Kidney capillary endothelial cell (primary cell): ENCODE measurements at regions not wholly inside any gene's neighbourhood (a gene's known extent, or its start where the extent isn't known, plus 50 kb on each side); places are given as distances from the start of the nearest gene placed in this dataset.

ENCODE experiments used
- DNase-seq: peaks from one replicate; pipeline ENCODE4 v3.0.0-alpha.2; 2018; ENCODE audit warnings: low spot score

DNA sequence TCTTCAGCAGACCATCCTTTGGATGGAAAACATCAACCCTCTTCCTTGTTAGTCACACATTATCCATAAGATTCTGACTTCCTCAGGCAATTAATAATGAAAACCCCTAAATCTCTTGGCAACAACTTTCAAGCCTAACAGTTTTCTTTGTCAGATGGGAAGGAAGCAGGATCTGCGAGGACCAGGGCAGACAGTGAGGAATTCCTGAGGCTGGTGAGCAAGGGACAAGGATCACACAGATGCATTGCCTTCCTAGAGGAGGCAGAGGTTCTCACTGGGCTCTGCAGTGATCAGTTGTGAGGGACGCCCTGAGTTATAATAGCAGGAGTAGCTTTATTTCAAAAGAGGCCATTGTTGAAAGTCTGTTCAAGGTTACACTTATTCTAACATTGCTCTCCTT is 195.4 kb downstream of the SLIT2 start:
- DNase-seq, result no peak

DNA sequence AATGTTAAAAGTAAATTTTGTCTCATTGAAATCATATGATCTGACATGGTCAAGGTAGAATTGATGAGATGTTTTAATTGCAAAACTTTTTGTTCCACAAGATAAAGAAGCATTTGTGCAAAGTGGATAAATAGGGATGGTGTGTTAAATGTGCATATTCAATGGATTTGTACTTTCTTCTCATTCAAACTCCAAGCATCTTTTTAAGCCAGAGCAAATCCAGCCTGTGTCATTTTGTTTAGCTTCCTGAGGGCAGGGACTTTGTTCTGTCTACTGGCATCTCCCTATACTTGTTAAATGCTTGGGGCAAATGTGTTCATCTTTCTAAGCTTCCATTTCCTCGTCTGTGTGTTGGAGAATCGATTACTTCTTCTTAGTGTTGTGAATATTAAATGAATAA is 200.3 kb downstream of the SLIT2 start:
- no peak for DNase-seq

DNA sequence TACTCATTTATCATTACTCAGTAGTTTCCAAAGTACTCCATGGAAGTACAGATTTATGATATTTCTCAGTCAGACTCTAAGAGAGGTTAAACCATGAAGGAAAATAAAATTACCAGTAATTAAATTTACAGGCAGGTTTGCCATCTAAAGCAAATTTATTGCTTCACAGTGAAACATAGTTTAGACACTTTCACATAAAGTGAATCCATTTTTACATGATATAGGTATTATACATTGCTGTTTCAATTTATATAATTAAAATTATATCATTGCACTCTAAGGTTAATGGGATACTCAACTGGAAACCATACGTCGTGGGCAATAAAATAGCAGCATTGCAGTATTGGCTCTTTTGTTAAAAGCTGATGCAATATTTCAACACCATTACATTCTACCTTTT is 202.8 kb downstream of the SLIT2 start:
- no peak for DNase-seq

DNA sequence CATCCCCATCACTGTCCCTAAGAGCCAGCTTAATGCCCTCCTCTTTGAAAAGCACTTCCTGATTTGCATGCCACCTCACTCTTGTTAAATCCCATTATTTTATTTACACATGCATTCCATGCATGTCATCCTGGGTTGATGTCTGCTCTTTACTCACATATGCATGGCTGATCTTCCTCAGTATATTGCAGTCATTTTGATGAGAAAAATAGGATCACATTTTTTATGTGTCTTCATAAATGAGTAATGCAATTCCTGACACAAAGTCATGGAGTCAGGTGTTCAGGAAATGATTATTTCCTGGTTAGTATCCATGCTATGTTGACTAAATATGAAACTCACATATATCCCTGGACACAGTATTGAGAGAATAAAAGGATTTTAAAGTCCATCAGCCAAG is 204.7 kb downstream of the SLIT2 start:
- DNase-seq, result peak; percentile 82

DNA sequence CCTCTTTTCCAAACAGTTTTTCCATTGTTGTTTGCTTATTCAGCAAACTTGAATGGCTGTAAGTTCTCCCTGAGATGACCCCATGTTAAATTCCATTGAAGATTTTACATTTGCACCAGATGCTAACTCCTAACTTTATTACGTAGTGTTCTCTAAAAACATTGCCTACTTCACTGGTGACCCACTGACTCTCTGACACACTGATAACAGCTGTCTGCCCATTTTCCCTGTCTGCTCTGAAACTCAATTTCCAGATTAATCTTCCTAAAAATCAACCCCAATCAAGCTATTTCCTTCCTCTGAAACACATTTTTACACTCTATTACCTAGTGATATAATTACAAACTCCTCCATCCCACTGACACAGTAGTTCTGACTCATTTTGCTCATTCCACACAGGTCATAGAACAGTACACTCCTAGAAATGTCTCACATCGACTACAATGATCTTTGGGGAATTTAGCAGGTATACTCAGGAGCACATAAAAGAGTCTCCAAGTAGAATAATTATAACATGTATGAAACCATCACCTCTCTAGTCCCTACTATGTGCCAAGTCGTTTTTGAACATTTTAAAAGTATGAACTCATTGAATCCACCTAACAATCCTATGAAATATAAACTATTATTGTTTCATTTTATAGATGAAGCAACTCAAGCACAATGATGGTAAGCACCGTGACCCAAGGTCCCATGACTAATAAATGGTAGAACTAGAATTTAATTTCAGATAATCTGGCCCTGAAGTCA is 210.9 kb downstream of the SLIT2 start:
- DNase-seq, result no peak

DNA sequence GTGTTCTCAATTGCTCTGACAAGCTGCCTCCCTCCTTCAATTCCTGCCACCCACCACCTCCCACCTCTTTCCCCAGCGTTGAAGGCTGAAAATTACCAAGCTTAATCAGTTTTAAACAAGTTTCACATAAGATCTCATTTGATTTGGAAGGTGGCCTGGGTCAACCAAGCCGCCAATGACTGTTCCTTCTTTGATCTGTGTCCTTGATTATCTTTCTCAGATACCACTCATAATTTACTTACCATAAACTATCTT is 211.4 kb downstream of the SLIT2 start:
- no peak for DNase-seq

DNA sequence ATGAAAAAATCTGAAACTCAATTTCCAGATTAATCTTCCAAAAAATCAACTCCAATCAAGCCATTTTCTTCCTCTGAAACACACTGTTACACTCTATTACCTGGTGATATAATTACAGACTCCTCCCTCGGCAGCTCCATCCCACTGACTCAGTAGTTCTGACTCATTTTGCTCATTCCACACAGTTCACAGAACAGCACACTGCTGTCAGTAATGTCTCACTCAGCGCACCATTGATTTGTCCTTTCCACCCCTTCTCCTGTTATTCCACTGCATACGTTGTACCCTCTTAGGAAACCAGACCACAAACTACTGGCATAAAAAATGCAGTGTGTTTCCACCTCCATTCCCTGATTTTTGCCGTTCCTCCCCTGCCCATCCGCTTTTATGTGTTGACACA is 212.7 kb downstream of the SLIT2 start:
- DNase-seq, result peak; percentile 10

DNA sequence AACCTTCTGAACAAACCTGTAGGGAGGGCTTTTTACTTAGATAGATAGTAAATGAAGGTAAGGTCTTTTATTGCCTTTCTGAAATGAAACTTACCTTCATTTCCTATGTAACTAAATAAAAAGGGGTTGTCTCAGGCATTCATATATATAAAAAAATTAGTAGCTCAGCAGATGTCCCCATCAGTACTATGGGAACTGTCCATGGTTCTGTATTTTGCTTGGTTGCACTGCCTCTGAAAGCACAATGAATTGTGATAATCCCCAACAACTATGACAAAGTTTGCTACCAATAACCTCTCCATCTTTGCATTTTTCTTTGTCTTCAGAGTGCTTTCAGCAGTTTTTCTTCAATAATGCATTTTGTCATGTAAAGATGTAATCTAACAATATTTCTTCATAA is 222.4 kb downstream of the SLIT2 start:
- DNase-seq, result peak; percentile 28

DNA sequence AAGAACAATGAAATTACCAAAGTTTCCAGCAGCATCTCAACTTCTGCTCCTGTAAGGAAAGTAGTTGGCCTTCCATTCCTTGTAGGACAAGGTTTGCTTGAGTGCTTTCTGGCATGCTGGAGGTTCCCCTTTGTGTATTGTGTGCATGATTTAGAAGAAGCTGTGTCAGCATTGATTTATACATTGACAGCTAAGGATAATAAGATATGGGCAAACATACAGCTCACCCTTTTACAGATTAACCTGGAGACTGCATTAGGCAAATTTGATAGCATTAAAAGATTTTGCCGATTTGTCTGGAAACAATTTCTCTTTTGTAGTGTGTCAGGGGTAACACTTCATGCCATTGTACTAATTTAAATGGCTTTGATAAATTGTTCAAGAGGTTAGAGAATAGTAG is 221.8 kb upstream of the PACRGL start:
- no peak for DNase-seq

DNA sequence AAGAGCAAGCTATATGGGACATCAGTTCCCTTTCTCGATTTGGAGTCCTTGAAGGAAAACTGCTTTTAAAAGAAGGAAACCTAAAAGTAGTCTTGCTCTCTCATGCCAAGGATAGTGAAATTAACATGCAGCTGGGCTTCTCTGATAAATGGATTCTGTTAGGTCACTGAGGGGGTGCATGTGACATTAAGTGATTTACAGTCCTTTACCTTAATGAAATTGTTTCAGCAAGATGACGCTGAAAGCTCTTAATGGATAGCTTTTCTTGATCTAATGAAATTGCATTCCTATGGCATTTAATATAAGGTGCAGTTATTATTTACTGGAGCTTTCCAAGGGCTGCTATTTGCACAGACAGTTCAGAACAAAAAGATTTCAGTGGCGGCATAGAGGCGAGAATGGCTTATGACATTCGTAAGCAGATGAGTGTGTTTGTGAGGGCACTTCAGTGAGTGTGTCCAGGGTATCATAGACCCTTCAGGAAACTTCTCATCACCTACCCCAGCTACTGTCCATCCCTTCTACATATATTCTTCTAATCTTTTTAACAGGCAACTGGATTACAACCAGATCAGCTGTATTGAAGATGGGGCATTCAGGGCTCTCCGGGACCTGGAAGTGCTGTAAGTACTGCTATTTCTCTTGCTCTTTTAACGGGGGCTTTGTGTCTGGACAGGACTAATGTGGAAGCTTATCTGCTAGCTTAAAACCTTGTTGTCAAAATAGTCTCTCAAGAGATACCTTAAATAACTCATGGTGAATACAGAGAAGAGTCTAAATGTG is 219.9 kb upstream of the PACRGL start:
- DNase-seq, result no peak

DNA sequence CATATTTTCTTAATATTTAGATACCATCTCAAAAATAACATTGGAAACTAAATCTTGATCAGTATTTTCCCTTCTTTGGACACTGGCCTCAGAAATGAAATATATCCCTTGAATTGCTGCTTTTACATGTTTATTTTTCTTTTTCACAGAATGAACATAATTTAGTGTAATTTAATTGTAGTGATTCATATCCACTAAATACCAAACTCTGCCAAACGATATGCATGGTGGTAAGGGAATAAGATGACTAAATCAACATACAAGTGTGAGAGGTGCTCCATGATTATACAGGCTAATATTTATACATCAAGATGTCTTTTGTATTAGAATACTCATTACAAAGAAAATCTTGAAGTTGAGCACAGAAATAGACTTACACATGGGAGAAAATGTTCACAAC is 216.8 kb upstream of the PACRGL start:
- no peak for DNase-seq

DNA sequence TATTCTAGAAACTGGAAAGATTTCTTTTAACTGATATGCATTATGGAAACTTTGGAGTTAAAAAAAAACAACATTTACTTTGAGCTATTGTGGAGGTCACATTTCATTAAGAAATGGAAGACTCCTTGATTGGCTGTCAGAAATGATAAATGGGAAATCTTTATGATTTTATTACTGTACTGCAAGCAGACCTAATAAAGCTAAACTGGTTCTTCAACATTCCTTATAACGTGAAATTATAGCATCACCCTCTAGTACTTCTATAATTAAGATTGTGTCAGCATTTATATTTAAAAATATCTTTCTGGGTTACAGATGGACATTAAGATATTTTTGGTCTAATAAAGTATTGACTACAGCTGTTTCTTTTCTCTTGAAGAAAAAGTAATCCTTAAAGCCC is 213.8 kb upstream of the PACRGL start:
- DNase-seq, result no peak

DNA sequence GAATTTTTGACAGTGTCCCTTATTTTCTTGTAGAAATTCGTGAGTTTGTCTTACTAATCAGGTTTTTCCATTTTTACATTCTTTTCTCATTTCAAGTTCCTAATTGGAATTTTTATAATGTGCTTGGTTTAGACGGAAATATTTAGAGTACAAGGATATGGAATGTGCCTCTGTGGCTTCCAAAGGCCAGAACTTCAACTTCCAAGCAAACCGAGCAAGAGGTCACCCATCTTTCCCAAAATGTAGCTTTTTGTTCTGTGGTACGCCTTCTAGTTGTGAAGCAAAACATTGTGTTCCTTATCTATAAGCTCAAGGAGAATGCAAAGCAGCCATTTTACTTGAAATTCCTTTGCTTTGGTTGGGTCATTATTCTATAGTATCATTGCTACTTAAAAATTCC is 212.8 kb upstream of the PACRGL start:
- DNase-seq, result no peak

DNA sequence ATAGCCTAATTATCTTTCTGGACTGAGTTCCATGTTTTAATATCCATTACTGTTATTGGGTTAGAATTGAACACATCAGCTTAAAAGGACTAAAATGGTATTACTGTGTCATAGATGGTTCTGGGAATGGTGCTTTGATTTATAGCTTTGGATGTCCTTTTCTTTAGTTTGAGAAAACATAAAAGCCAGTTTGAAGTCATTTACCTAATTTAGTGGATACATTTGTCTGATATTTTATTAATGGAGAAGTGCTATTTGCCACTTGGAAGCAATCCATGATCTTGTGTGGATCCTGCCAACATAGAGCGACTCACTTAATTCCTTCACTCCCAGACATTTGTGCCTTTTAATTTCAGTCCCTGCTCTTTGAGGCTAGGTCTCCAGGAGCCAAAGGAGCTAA is 212.4 kb upstream of the PACRGL start:
- no peak for DNase-seq

DNA sequence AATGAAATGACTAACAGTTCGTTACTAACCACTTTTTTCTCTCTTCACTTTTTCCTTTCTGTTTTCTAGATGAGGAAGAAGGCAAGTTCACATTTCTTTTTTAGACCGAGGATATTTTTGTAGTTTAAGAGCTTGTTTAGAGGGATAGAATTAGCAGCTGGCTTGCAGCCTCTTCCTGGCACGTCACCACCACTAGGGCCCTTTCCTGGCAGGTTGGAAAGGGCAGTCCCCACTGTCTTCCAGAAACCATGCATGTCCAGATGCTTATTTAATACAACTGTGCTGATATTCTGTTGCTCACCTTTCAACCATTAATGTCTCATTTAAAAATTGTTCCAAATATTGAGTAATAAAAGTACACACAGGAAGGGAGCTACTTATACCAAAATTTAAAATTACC is 209.5 kb upstream of the PACRGL start:
- no peak for DNase-seq

DNA sequence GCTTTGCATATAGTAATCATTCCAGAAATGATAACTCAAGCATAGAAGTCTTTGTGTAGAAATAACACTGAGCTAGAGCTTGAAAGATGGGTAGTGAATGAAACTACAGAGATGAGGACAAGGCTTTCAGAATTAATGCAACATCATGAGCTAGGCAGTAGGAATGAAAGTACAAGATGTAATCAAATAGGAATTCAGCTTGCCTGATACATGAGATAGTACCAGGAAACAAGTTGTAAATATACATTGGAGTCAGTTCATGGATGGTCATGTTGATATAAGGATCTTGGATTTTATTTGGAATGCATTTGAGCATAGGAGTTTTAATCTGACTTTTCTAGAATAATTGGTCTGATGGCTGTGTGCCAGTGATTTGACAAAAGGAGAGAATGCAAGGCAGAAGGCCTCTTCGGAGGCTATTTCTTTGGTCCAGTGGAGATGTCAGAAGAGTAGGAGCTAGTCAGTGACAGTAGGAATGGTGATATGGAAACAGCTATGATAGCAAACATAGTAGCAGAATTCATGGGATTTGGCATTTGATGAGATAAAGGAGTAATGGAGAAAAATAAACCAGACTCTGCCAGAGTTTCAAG is 206.4 kb upstream of the PACRGL start:
- no peak for DNase-seq

DNA sequence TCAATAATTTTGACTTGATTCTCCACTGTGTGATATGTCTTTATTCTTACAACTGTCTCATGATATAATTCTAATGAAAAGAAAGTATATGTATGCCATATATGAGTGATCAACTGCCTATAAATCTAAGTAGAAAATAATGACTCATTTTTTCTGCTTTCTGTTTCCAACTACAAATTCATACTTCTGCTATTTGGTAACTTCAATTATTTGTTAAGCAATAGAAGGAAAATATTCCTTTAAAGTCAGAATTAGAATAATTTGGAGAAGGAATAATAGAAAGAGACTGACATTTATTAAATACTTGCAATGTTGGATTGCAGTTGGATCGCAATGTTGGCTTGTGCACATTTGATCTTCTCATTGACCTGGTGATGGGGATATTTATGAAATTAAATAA is 204.2 kb upstream of the PACRGL start:
- no peak for DNase-seq

DNA sequence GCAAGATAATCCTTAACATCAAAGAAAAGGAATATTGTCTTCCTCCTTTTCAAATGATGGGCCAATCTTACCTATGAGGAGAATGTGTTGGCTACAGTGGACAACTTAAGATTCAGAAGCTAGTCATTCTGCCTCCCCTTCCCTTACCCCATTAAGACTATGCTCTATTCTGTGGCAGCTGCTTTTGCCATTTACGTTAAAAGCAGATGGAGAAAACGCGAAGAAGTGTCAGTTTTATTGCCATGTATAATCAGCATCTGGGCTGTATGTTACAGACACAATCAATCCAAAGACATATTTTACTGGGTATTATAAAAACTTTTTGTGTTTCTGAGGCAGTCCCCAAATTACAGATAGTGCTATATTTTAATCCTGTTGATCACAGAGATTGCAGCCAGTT is 196.1 kb upstream of the PACRGL start:
- DNase-seq, result no peak

DNA sequence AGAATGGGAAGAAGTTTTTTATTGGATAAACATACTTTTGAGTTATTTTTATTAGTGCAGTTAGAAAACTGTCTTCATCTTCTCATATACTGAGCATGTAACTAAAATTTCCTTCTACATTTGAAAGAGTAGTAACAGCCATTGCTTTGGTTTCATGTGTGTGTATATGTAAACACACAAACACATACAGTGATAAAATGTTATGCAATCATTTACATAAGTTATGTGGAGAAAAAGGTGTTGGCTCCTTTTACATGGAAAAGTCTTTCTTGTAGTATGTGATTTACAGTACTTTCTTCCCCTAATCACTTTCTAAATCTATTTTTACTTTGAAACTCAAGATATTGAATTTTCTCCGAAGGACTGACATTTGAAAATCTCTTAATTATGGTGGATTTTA is 194.3 kb upstream of the PACRGL start:
- no peak for DNase-seq

DNA sequence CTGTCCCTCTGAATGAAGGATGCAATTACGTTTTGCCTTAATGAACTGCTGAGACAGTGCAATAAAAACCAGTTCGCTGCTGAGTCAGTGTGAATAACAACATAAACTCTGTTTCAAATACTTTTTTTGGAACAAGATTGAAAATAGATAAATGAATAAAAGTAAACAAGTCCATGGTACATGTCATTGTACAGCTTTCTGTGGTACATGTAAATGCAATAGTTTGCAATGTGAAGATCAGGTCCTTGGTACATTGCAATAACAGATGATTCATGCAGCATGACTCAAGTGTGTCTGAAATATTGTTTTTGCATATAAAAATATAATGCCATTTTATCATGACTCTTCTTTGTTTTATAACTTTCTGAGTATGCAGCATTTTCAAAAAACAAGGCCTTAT is 193.4 kb upstream of the PACRGL start:
- peak; percentile 37 for DNase-seq

DNA sequence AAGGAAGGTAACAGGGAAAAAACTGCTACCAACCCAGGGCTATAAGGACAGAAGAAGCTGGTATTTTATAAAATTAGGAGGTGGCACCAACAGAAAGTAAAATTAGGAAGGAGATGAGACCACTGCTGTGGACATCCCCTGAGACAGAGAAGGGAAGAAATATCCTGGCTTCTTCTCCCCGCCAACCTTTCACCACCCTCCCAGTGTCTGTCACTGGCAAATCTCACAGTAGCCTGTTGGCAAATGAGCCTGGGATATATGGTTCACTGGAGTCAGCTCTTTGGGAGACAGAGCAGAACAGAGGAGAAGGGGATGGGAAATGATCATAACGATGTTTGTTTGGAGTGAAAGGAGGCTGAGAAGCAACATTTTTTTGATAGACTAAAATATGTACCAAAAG is 190.9 kb upstream of the PACRGL start:
- no peak for DNase-seq

DNA sequence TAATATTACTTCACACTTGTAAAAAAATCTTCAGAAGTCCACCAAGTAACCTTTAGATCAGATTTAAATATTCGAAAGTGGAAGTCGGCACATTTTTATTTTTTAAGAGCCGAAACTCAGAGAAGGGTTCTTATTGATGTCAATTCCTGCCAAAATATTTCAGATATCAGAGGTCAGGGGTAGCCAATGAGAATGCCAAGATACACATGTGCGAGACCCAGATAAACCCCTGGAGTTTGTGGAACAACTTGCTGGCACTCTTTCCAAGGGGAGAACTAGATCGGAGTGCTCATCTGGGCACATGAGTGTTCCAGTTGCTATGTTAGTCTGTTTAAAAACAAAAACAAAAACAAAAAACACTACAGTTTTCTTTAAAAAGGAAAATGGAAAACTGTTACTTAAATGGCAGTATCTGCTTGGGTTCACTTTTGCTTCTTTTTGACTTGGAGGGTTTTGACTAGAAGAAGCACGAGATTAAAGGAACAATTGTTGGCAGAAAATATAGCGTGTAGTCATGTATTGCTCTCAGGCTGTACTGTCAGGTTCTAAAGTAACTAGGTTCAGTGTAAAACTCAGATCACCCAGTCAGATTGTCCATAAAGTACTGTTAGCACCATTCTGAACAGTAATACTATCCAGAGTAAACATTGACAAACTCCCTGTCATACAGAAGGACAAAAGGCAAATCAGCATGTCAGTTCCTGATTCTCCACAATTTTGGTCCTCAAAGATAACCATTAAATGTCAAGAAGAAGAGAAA is 188.0 kb upstream of the PACRGL start:
- DNase-seq, result no peak

DNA sequence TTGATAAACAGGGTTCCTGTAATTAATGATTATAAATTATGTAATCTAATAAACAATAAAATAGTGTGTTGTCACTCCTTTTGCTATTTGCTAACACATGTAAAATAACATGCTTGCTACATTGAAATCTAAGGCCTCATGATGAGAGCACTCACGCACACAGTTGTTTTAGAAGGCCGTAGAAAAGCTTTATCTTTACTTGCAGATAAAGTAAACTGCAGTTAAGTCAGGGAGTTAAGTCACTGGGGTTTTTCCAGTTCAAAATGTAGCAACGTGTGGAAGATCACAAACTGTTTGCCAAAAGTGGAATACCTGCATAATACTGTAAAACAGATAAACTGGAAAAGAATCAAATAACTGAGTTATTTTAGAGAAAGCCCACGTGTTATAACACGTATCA is 187.3 kb upstream of the PACRGL start:
- DNase-seq, result no peak
